Cardiac muscle cell (in vitro differentiated cells and primary cell): ENCODE measurements at regions not wholly inside any gene's neighbourhood (a gene's known extent, or its start where the extent isn't known, plus 50 kb on each side); places are given as distances from the start of the nearest gene placed in this dataset.
A peak's percentile ranks its signal among the peaks of the same experiment; 100 is the strongest.

Experiments used
- DNase-seq, 2 donors: peaks; one replicate each; pipeline versions ENCODE4 v3.0.0 to v3.0.0-alpha.2; 2010 to 2017; ENCODE audit warnings: low read depth in 1 of 2, low spot score in 1 of 2
- H3K27ac ChIP-seq: fragments of 200-600 bp; sonication (generic); 2 replicates; pipeline ENCODE4 v1.5.1; 2016
- H3K27me3 ChIP-seq: fragments of 200-600 bp; sonication (generic); 2 replicates; pipeline ENCODE4 v1.6.0; 2016; ENCODE audit warnings: control low read depth
- H3K36me3 ChIP-seq: fragments of 200-600 bp; sonication (generic); 2 replicates; pipeline ENCODE4 v1.5.1; 2016; ENCODE audit warnings: control low read depth
- H3K4me1 ChIP-seq: fragments of 200-600 bp; sonication (generic); 2 replicates; pipeline ENCODE4 v1.8.1; 2017; ENCODE audit warnings: low read depth, mild to moderate bottlenecking, mixed run types
- H3K4me3 ChIP-seq: fragments of 200-600 bp; sonication (generic); 2 replicates; pipeline ENCODE4 v1.5.1; 2016; ENCODE audit warnings: mild to moderate bottlenecking
- H3K9me3 ChIP-seq: fragments of 200-600 bp; sonication (generic); 2 replicates; pipeline ENCODE4 v1.5.1; 2017; ENCODE audit warnings: low read depth, mild to moderate bottlenecking, control low read depth
- TF ChIP-seq, protein P1 (sequence below): IDR thresholded peaks from 2 replicates; pipeline ENCODE4 v1.5.1; 2012; ENCODE audit warnings: low read depth, mild to moderate bottlenecking, low read length

DNA sequence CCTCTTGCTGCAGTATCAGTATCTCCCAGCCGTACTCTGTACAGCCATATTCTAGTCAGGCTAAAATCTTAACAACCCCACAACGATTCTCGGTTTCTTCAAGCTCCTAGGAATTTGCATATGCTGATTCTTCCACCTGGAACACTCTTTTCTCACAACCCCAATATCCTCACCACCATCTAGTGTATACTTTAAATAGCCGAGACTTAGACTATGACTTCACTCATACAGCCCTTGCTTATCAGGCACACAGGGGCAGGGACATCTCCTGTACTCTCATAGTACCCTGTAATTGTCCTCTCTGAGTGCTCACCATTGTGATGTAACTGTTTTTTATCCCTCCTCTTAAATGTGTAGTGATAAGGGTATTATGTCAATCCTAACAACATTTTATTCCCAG lies 2126.4 kb upstream of the TENM3 start:
- no peaks in the 10 kb centered on the region for H3K36me3 ChIP-seq
- H3K27me3 ChIP-seq = no peaks in the 10 kb centered on the region
- no peak overlapping the region for H3K27ac ChIP-seq
- no peaks in the 10 kb centered on the region for H3K4me1 ChIP-seq
- H3K4me3 ChIP-seq = no peak overlapping the region
- no peaks in the 10 kb centered on the region for H3K9me3 ChIP-seq
- no peak for DNase-seq
- TF ChIP-seq, protein P1, sequence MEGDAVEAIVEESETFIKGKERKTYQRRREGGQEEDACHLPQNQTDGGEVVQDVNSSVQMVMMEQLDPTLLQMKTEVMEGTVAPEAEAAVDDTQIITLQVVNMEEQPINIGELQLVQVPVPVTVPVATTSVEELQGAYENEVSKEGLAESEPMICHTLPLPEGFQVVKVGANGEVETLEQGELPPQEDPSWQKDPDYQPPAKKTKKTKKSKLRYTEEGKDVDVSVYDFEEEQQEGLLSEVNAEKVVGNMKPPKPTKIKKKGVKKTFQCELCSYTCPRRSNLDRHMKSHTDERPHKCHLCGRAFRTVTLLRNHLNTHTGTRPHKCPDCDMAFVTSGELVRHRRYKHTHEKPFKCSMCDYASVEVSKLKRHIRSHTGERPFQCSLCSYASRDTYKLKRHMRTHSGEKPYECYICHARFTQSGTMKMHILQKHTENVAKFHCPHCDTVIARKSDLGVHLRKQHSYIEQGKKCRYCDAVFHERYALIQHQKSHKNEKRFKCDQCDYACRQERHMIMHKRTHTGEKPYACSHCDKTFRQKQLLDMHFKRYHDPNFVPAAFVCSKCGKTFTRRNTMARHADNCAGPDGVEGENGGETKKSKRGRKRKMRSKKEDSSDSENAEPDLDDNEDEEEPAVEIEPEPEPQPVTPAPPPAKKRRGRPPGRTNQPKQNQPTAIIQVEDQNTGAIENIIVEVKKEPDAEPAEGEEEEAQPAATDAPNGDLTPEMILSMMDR = no peak

DNA sequence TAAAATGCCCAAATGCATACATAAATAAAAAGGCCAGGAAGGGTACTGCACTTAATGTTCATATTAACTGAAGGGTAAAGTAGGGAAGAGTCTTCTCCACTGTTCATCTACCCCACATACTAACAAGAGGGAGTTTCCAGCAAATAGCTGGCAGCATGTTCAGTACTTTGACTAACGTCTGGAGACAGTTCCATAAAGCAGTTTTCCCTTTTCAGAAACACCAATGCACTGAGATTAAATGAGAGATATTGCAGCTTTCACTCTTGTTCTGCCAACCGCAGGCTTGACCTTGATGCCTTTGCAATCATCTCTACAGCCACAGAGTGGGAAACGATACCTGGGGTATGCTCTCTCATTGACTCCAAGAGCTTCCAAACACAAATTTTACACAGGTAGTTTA lies 2123.1 kb upstream of the TENM3 start:
- DNase-seq = no peak
- Histone ChIP-seq H3K36me3 (no peaks in the 10 kb centered on the region), H3K4me1 (no peaks in the 10 kb centered on the region), H3K9me3 (no peaks in the 10 kb centered on the region), H3K4me3 (no peak overlapping the region), H3K27ac (no peak overlapping the region), H3K27me3 (no peaks in the 10 kb centered on the region)
- TF ChIP-seq, protein P1 = no peak

DNA sequence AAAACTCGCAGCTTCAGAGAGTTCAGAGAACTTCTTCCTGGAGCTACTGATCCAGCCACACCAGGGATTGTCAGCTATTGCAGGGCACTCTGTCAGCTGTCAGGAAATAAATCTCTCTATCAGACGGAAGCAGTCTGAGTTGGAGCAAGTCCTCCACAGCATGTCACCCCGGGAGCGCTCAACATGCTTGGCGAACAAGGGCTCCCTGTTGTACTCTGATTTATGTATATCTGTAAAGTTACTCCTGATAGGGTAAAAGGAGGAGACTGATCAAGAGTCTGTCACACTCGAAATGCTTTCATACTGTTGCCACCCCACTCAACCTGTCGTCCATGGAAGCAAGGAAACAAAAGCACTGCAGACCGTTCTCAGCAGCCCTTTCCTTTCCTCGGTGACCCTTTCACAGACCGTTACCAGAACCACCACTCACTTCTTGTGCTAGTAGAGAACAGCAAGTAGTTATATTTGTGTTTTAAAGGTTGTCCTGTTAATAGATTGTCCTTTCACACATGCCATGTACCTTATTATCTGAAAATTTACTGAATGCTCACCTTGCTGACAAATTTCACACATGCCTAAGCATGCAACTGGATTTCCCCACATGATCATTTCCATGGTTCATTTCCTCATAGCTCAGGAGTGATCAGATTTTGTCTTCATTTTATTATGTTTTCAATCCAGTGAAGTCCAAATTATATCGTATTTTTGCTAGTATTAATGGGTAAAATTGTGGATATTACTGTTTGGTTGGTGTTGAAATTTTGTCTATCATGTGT lies 2108.9 kb upstream of the TENM3 start:
- H3K9me3 ChIP-seq = no peaks in the 10 kb centered on the region
- DNase-seq = peak in 1 of 2 donors; percentile 72
- H3K27ac ChIP-seq = peak overlapping the region; percentile 70
- H3K4me1 ChIP-seq = peaks cover 21% of the 10 kb centered on the region
- no peaks in the 10 kb centered on the region for H3K27me3 ChIP-seq
- TF ChIP-seq, protein P1 = no peak
- no peak overlapping the region for H3K4me3 ChIP-seq
- no peaks in the 10 kb centered on the region for H3K36me3 ChIP-seq

DNA sequence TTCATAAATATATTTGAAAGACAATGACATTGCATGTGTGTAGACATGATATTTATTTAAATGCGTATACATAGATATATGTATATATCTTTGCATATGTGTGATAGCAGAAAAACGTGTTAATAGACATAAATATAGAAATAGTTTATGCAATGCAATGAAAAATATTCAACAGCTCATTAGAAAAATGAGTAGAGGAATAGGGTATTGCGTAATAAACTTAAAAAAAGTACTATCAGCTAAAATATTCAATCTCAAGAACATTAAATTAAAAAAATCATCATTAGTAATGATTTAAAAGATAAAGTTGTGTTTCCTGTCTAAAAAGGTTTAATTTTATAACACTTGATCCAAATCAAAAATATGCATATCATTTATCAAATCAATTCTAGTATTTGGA lies 2101.5 kb upstream of the TENM3 start:
- no peaks in the 10 kb centered on the region for H3K36me3 ChIP-seq
- no peak overlapping the region for H3K27ac ChIP-seq
- H3K4me3 ChIP-seq = no peak overlapping the region
- peaks cover 8% of the 10 kb centered on the region for H3K4me1 ChIP-seq
- DNase-seq = no peak
- no peaks in the 10 kb centered on the region for H3K9me3 ChIP-seq
- TF ChIP-seq, protein P1 = no peak
- H3K27me3 ChIP-seq = no peaks in the 10 kb centered on the region

DNA sequence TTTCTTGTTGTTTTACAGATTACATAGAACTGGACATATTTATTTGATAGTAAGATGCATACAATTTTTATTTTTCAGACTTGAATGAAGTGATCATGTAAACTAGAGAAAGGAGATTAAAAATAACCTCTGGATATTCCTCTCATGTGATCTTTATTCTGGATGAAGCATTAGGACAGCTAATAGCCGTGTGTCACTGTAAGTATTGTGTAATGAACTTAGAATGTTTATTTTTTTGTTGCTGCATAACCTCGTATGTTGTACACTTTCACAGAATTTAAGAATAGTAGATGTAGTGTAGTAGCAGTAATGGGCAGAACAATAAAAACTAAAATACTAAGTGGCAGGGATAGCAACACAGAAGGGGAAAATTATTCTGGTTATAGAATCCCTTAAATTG lies 2094.5 kb upstream of the TENM3 start:
- Histone ChIP-seq H3K9me3 (no peaks in the 10 kb centered on the region), H3K27ac (no peak overlapping the region), H3K36me3 (no peaks in the 10 kb centered on the region), H3K27me3 (no peaks in the 10 kb centered on the region), H3K4me3 (no peak overlapping the region), H3K4me1 (peaks cover 6% of the 10 kb centered on the region)
- DNase-seq = no peak
- TF ChIP-seq, protein P1 = no peak

DNA sequence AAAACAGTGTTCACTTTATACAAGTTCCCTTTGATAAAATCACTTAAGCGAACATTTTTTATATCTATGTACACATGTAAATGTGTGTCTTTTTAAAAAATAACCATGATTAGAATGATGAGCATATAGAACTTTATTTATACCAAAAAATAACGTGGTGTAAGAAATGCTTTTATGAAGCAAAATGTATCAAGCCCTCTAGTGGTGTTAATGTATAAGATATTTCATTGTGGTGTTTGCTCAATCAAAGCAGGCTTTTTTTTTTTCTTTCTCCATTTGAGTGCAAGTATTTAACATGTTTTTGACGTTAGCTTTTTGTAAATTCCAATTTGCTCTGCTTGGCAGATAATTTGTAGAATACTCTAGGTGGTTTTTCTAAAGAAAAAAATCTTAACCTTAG lies 2092.4 kb upstream of the TENM3 start:
- Histone ChIP-seq H3K36me3 (no peaks in the 10 kb centered on the region), H3K27ac (no peak overlapping the region), H3K9me3 (no peaks in the 10 kb centered on the region), H3K4me1 (no peaks in the 10 kb centered on the region), H3K4me3 (no peak overlapping the region), H3K27me3 (no peaks in the 10 kb centered on the region)
- DNase-seq = no peak
- TF ChIP-seq, protein P1 = no peak
